Heart right ventricle (tissue), 16 donors: ENCODE measurements at regions not wholly inside any gene's neighbourhood (a gene's known extent, or its start where the extent isn't known, plus 50 kb on each side); places are given as distances from the start of the nearest gene placed in this dataset.
"Not testable (repeated sequence)": the region's sequence is repeated elsewhere in the genome, so short reads cannot be mapped to it uniquely, and the experiment has no call there.

ENCODE experiments used
- ATAC-seq, 8 donors: fragments of 200-7000 bp; cut with Tn5 transposase; one replicate each; pipeline ENCODE4 v1.9.1; 2020; ENCODE audit warnings: mild to moderate bottlenecking in 8 of 8, moderate library complexity in 8 of 8, moderate number of reproducible peaks in 1 of 8
- DNase-seq, 2 donors: peaks; one replicate each; pipeline ENCODE4 v3.0.0-alpha.2; 2020
- H3K27ac ChIP-seq, 10 donors: fragments of 200-600 bp; sonication (generic) in 2 of 10; one replicate each; pipeline versions ENCODE4 v1.5.0 to v1.8.0; 2020 to 2022; ENCODE audit warnings: mild to moderate bottlenecking in 3 of 10
- H3K27me3 ChIP-seq, 7 donors: fragments of 200-600 bp; one replicate each; pipeline ENCODE4 v1.8.0; 2021 to 2022; ENCODE audit warnings: mild to moderate bottlenecking in 2 of 7
- H3K36me3 ChIP-seq, 9 donors: fragments of 200-600 bp; sonication (generic) in 1 of 9; one replicate each; pipeline versions ENCODE4 v1.5.0 to v1.8.0; 2020 to 2022; ENCODE audit warnings: mild to moderate bottlenecking in 2 of 9
- H3K4me1 ChIP-seq, 9 donors: fragments of 200-600 bp; sonication (generic) in 1 of 9; one replicate each; pipeline versions ENCODE4 v1.5.0 to v1.8.0; 2020 to 2022; ENCODE audit warnings: mild to moderate bottlenecking in 4 of 9
- H3K4me3 ChIP-seq, 10 donors: fragments of 200-600 bp; sonication (generic) in 2 of 10; one replicate each; pipeline versions ENCODE4 v1.5.0 to v1.8.0; 2020 to 2022; ENCODE audit warnings: mild to moderate bottlenecking in 7 of 10, moderate library complexity in 2 of 10
- H3K9me3 ChIP-seq, 11 donors: fragments of 200-600 bp in 10 of 11; sonication (generic) in 2 of 11; one replicate each; pipeline versions ENCODE4 v1.5.0 to v1.8.0; 2013 to 2022; ENCODE audit warnings: mild to moderate bottlenecking in 2 of 11, control low read depth in 1 of 11, moderate library complexity in 1 of 11
- CTCF ChIP-seq, 9 donors: fragments of 200-600 bp; sonication (generic) in 2 of 9; IDR thresholded peaks; one replicate each; pipeline versions ENCODE4 v1.5.0 to v1.8.0; 2021 to 2022; ENCODE audit warnings: antibody characterized with exemption in 9 of 9, mild to moderate bottlenecking in 5 of 9, moderate library complexity in 1 of 9
- WGBS, 2 donors: extraction: QIAGEN DNeasy Blood & Tissue Kit; methylation state at CpG; one replicate each; pipeline ENCODE4 v1.1.7; 2013; ENCODE audit warnings: inconsistent platforms in 1 of 2; 5-methylcytosine and 5-hydroxymethylcytosine counted together
- intact Hi-C, 10 donors: fragments of 100-400 bp; cut with DNase I; formaldehyde crosslinking; loops; one replicate each; pipeline versions ENCODE4 v1.11.1 to v1.14.2; 2022
- donor health status: Arrhythmogenic right ventricular cardiomyopathy.
- donor health status: ischemic (EF 13 %, LVEDD 7.1; RV severe dilation, severe dysfunction).
- donor health status: healthy with polysubstance abuse.
- donor health status: DM: no; HTN: yes; CAD: no.
- donor health status: DM: no; HTN: no; CAD: no.
- donor health status: ischemic (EF 25% LVEDD 6.9; RV normal size, moderate dysfunction).
- donor health status: ischemic (EF 25% LVEDD 5.7; RV mildly dilated, moderate dysfunction).
- donor health status: healthy.
- donor health status: DM: yes; HTN: yes; CAD: no.
- donor health status: Ischemic cardiomyopathy.
- donor health status: ischemic (EF 35%, LVEDD 5.7; RV mildly dilated, moderate dysfunction).
- donor health status: nonischemic (EF 11% LVEDD 7.7; RV severe dilation, severe dysfunction).
- donor health status: DM: yes; HTN: yes; CAD: no.
- donor health status: PGD.
- donor health status: ischemic (EF 29% LVEDD 5.4; RV normal size, mild dysfunction).
- donor health status: nonischemic (EF 23%, LVEDD 6.1; RV moderate dilation, normal function).

- DNase-seq (no peak), ATAC-seq (no peak)
- intact Hi-C loops: no loop called here
- Histone ChIP-seq H3K36me3 (no peaks in the 10 kb centered on the region), H3K27me3 (no peaks in the 10 kb centered on the region), H3K9me3 (peaks cover 0 to 37% (median 0%) of the 10 kb centered on the region in 11 donors), H3K27ac (no peak overlapping the region), H3K4me1 (no peaks in the 10 kb centered on the region), H3K4me3 (no peak overlapping the region)
- no peak for TF ChIP-seq CTCF (IDR thresholded peaks at IDR 0.05)
Measured at GRCh38 chr3:134102976-134103375, 73.3 kb upstream of the SLCO2A1 start.

GRCh38 chr3:134096214-134096613 is 66.5 kb upstream of the SLCO2A1 start:
- peaks cover 0 to 41% (median 0%) of the 10 kb centered on the region in 11 donors for H3K9me3 ChIP-seq
- H3K36me3 ChIP-seq, H3K4me1 ChIP-seq, H3K27ac ChIP-seq, H3K4me3 ChIP-seq, intact Hi-C loops, DNase-seq, ATAC-seq, H3K27me3 ChIP-seq: not testable (repeated sequence)
- 78 to 81% methylated on average over 3 of the region's 3 CpGs for WGBS, 2 donors

- Histone ChIP-seq H3K36me3 (no peaks in the 10 kb centered on the region), H3K27me3 (no peaks in the 10 kb centered on the region), H3K4me3 (no peak overlapping the region), H3K4me1 (no peaks in the 10 kb centered on the region), H3K27ac (no peak overlapping the region), H3K9me3 (peaks cover 0 to 29% (median 0%) of the 10 kb centered on the region in 11 donors)
- ATAC-seq: no peak
- no peak for DNase-seq
- intact Hi-C loops: no loop called here
- 90 to 94% methylated on average over 3 of the region's 3 CpGs for WGBS, 2 donors
- TF ChIP-seq CTCF (IDR thresholded peaks at IDR 0.05): no peak
Measured at GRCh38 chr3:134095005-134095404, 65.3 kb upstream of the SLCO2A1 start.

GRCh38 chr3:134094491-134094890 is 64.8 kb upstream of the SLCO2A1 start:
- TF ChIP-seq CTCF (IDR thresholded peaks at IDR 0.05): no peak
- no peak overlapping the region for H3K27ac ChIP-seq
- 76 to 84% methylated on average over 3 of the region's 3 CpGs for WGBS, 2 donors
- H3K4me1 ChIP-seq: no peaks in the 10 kb centered on the region
- intact Hi-C loops: no loop called here
- no peaks in the 10 kb centered on the region for H3K27me3 ChIP-seq
- H3K4me3 ChIP-seq: no peak overlapping the region
- no peaks in the 10 kb centered on the region for H3K36me3 ChIP-seq
- H3K9me3 ChIP-seq: peaks cover 0 to 27% (median 0%) of the 10 kb centered on the region in 11 donors
- DNase-seq (no peak), ATAC-seq (no peak)

GRCh38 chr3:134093956-134094355 is 64.2 kb upstream of the SLCO2A1 start:
- WGBS, 2 donors: 96 to 98% methylated on average over 2 of the region's 2 CpGs
- no peaks in the 10 kb centered on the region for H3K36me3 ChIP-seq
- ATAC-seq: no peak

More at GRCh38 chr3:134093956-134094355, 64.2 kb upstream of the SLCO2A1 start:
- intact Hi-C loops: no loop called here
- Histone ChIP-seq H3K4me3 (no peak overlapping the region), H3K27ac (no peak overlapping the region), H3K9me3 (peaks cover 0 to 24% (median 0%) of the 10 kb centered on the region in 11 donors), H3K27me3 (no peaks in the 10 kb centered on the region), H3K4me1 (no peaks in the 10 kb centered on the region)
- DNase-seq: no peak
- TF ChIP-seq CTCF (IDR thresholded peaks at IDR 0.05): no peak
